ENCODE measurements at regions not wholly inside any gene's neighbourhood (a gene's known extent, or its start where the extent isn't known, plus 50 kb on each side); places are given as distances from the start of the nearest gene placed in this dataset.

DNA sequence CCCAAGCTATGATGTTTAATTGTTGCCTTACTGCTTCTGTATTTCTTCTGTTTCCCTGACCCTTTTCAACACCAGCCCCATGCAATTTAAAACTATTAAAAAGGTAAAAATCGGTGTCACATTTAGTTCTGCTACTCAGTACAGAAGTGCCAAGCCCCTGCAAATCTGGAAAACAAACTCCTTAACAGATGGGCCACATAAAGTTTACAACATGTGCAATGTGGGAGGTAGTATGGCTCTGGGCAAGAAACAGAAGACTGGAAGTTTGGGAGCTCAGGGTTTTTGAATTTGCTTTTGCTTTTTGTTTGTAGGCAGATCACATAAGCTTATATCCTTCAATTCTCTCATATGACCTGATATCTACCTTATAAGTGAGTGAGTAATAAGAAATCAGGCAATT is 404.0 kb upstream of the ATP2B1 start:
- Histone ChIP-seq H3K27me3 (no peaks in the 10 kb centered on the region), H3K4me3 (no peak overlapping the region), H3K36me3 (no peaks in the 10 kb centered on the region), H3K27ac (no peak overlapping the region), H3K4me1 (peaks cover 0 to 6% (median 0%) of the 10 kb centered on the region in 4 donors), H3K9me3 (no peaks in the 10 kb centered on the region)
- TF ChIP-seq POLR2A (IDR thresholded peaks at IDR 0.05) (no peak), POLR2AphosphoS5 (IDR thresholded peaks at IDR 0.05) (no peak), EP300 (IDR thresholded peaks at IDR 0.05) (no peak)
- TF ChIP-seq, protein P1, sequence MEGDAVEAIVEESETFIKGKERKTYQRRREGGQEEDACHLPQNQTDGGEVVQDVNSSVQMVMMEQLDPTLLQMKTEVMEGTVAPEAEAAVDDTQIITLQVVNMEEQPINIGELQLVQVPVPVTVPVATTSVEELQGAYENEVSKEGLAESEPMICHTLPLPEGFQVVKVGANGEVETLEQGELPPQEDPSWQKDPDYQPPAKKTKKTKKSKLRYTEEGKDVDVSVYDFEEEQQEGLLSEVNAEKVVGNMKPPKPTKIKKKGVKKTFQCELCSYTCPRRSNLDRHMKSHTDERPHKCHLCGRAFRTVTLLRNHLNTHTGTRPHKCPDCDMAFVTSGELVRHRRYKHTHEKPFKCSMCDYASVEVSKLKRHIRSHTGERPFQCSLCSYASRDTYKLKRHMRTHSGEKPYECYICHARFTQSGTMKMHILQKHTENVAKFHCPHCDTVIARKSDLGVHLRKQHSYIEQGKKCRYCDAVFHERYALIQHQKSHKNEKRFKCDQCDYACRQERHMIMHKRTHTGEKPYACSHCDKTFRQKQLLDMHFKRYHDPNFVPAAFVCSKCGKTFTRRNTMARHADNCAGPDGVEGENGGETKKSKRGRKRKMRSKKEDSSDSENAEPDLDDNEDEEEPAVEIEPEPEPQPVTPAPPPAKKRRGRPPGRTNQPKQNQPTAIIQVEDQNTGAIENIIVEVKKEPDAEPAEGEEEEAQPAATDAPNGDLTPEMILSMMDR (IDR thresholded peaks at IDR 0.05): no peak
- intact Hi-C loops (cut with DNase I): no loop called here
- no peak for DNase-seq
- 73 to 76% methylated on average over 1 of the region's 1 CpG for WGBS, 2 donors

DNA sequence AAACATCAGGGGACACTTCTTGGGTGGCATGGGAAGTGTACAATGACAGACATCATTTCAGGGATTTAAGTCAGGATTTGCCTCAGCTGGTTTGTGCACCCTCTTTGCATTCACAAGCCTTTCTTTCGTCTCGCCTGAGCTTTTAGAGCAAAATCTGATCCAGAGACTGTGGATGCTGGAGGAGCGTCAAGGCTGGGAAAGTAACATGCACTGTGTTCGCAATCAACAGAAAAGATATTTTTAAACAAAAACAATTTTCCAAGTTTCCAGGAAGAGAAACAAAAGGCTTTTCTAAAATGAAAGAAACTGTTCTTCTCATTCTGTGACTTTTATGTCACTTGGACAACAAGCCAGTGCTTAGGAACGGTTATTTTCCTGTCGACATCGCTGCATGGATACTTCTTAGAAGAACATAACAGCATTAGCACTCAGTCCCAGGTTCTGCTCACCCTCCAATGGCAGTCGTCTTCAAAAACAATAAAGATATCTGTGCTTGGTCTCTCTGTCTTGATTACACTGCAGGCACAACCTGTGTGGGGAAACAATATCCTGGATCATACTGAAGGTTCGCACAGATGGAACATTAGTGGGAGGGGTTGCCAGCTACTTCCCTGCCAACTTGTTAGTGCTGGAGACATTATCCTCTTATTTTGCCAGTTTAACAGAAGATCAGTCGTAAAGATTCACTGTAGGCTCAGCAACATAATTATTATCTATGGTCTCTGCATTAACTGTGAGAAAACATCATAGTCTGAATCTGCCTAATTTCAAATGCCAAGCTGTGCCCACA is 403.3 kb upstream of the ATP2B1 start:
- Histone ChIP-seq H3K4me1 (peaks cover 0 to 6% (median 0%) of the 10 kb centered on the region in 4 donors), H3K4me3 (peak overlapping the region in 1 of 4 donors; percentile 2), H3K27ac (peak overlapping the region in 1 of 4 donors; percentile 6), H3K27me3 (no peaks in the 10 kb centered on the region), H3K36me3 (no peaks in the 10 kb centered on the region), H3K9me3 (no peaks in the 10 kb centered on the region)
- 76 to 78% methylated on average over 10 of the region's 10 CpGs for WGBS, 2 donors
- TF ChIP-seq, protein P1 (IDR thresholded peaks at IDR 0.05): no peak
- TF ChIP-seq POLR2AphosphoS5 (IDR thresholded peaks at IDR 0.05) (no peak), POLR2A (IDR thresholded peaks at IDR 0.05) (no peak), EP300 (IDR thresholded peaks at IDR 0.05) (no peak)
- DNase-seq: no peak
- intact Hi-C loops (cut with DNase I): no loop called here

DNA sequence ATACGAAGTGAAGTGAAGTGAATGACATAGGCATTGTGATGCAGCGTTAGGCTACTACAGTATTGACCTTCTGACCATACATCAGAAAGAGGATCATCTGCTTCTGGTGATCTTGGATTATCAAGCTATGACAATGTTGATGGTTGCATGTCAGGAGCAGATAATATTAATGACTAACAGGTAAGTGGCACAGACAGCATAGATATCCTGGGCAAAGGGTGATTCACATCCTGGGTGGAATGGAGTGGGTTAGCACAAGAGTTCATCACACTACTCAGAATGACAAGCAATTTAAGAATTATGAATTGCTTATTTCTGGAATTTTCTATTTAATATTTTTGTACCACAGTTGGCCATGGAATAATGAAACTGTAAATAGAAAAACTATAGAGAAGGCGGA is 397.9 kb upstream of the ATP2B1 start:
- H3K27ac ChIP-seq: no peak overlapping the region
- DNase-seq: no peak
- intact Hi-C loops (cut with DNase I): loop anchor here (10.0 kb wide), 1 partner anchor 562 kb away; no protein-coding TSS in a partner anchor
- TF ChIP-seq EP300 (IDR thresholded peaks at IDR 0.05): no peak
- no peak for TF ChIP-seq POLR2AphosphoS5 (IDR thresholded peaks at IDR 0.05)
- TF ChIP-seq POLR2A (IDR thresholded peaks at IDR 0.05): no peak
- TF ChIP-seq, protein P1 (IDR thresholded peaks at IDR 0.05): no peak
- no peaks in the 10 kb centered on the region for H3K27me3 ChIP-seq
- no peak overlapping the region for H3K4me3 ChIP-seq
- WGBS, 2 donors: 96% methylated on average over 3 of the region's 3 CpGs
- H3K4me1 ChIP-seq: peaks cover 0 to 4% (median 0%) of the 10 kb centered on the region in 4 donors
- no peaks in the 10 kb centered on the region for H3K9me3 ChIP-seq
- H3K36me3 ChIP-seq: no peaks in the 10 kb centered on the region

DNA sequence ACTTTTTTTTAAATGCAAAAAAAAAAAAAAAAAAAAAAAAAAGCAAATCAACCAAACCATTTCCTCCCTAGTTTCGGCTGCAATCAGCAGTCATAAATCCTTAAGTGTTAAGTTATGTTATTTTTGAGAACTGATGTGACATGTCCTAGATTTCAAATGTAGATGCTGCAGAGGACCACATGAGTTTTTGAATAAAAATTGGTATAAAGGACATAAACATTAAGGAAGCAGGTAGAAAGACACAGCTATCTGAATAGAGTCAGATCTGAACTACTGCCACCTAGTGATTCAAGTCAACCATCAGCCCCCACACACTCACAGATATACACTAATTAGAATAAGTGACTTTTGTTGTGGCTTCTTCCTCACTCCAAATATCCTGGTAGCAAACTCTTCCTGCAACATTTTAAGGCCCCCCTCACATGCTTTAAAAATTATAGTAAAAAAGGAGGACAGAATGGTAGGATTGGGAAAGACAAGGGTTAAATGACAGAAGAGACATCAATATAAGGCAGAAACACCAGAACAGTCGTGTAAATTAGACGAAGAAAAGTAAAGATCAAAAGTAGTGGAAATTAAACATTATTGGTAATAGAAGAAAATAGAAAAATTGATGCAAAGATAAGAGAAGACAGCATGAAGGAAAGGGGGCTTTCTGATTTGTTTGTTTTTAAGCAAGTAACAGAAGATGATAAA is 394.5 kb upstream of the ATP2B1 start:
- no peak for DNase-seq
- no peak for TF ChIP-seq EP300 (IDR thresholded peaks at IDR 0.05)
- TF ChIP-seq, protein P1 (IDR thresholded peaks at IDR 0.05): peak in 3 of 4 experiments; percentile 24 to 35 (median 28)
- H3K4me3 ChIP-seq: no peak overlapping the region
- H3K4me1 ChIP-seq: no peaks in the 10 kb centered on the region
- no peaks in the 10 kb centered on the region for H3K27me3 ChIP-seq
- WGBS, 2 donors: 47 to 60% methylated on average over 3 of the region's 3 CpGs
- intact Hi-C loops (cut with DNase I): loop anchor here (10.0 kb wide), 1 partner anchor 558 kb away; no protein-coding TSS in a partner anchor
- H3K36me3 ChIP-seq: no peaks in the 10 kb centered on the region
- no peaks in the 10 kb centered on the region for H3K9me3 ChIP-seq
- H3K27ac ChIP-seq: no peak overlapping the region

Data from sigmoid colon (tissue), 6 donors.